SK-N-SH treated with all-trans-retinoic acid at 6 μM for 48 hours (cell line): ENCODE measurements at regions not wholly inside any gene's neighbourhood (a gene's known extent, or its start where the extent isn't known, plus 50 kb on each side); places are given as distances from the start of the nearest gene placed in this dataset.

Source experiments
- ATAC-seq: fragments of 200-7000 bp; cut with Tn5 transposase; 3 replicates; pipeline ENCODE4 v1.9.1; 2020; ENCODE audit warnings: mild to moderate bottlenecking, moderate library complexity
- BACH2 ChIP-seq: fragments of 250-450 bp; sonication (Bioruptor Pico); IDR thresholded peaks from 2 replicates; pipeline ENCODE4 v1.9.0; 2021; ENCODE audit warnings: mild to moderate bottlenecking, borderline replicate concordance
- CSDC2 ChIP-seq: fragments of 250-450 bp; sonication (Bioruptor Pico); IDR thresholded peaks from 2 replicates; pipeline ENCODE4 v1.5.0; 2020; ENCODE audit warnings: mild to moderate bottlenecking, moderate library complexity
- ESRRG ChIP-seq: fragments of 250-450 bp; sonication (Bioruptor Pico); IDR thresholded peaks from 2 replicates; pipeline ENCODE4 v1.6.1; 2021; ENCODE audit warnings: mild to moderate bottlenecking
- GLIS3 ChIP-seq: fragments of 250-450 bp; sonication (Bioruptor Pico); IDR thresholded peaks from 2 replicates; pipeline ENCODE4 v1.5.0; 2020; ENCODE audit warnings: mild to moderate bottlenecking, moderate library complexity
- ISL1 ChIP-seq: fragments of 250-450 bp; sonication (Bioruptor Pico); IDR thresholded peaks from 2 replicates; pipeline ENCODE4 v2.1.2; 2022; ENCODE audit warnings: mild to moderate bottlenecking, moderate library complexity
- OSR1 ChIP-seq: fragments of 250-450 bp; sonication (Bioruptor Pico); IDR thresholded peaks from 2 replicates; pipeline ENCODE4 v1.8.0; 2022; ENCODE audit warnings: moderate library complexity, mild to moderate bottlenecking, inconsistent platforms
- PPARA ChIP-seq: fragments of 250-450 bp; sonication (Bioruptor Pico); IDR thresholded peaks from 2 replicates; pipeline ENCODE4 v1.5.0; 2020; ENCODE audit warnings: mild to moderate bottlenecking, borderline replicate concordance
- RARB ChIP-seq: fragments of 250-450 bp; sonication (Bioruptor Pico); IDR thresholded peaks from 2 replicates; pipeline ENCODE4 v1.8.0; 2021; ENCODE audit warnings: mild to moderate bottlenecking, moderate library complexity
- SNAI2 ChIP-seq: fragments of 250-450 bp; sonication (Bioruptor Pico); IDR thresholded peaks from 2 replicates; pipeline ENCODE4 v1.5.0; 2020; ENCODE audit warnings: mild to moderate bottlenecking, moderate library complexity
- TCF4 ChIP-seq: fragments of 250-450 bp; sonication (Bioruptor Pico); IDR thresholded peaks from 2 replicates; pipeline ENCODE4 v1.8.0; 2021; ENCODE audit warnings: mild to moderate bottlenecking, moderate library complexity, borderline replicate concordance
- TOX ChIP-seq: fragments of 250-450 bp; sonication (Bioruptor Pico); IDR thresholded peaks from 2 replicates; pipeline ENCODE4 v1.8.0; 2021; ENCODE audit warnings: mild to moderate bottlenecking, moderate library complexity, borderline replicate concordance
- ZC3H10 ChIP-seq: fragments of 250-450 bp; sonication (Bioruptor Pico); IDR thresholded peaks from 2 replicates; pipeline ENCODE4 v1.5.1; 2021; ENCODE audit warnings: mild to moderate bottlenecking, moderate library complexity
- ZFP3 ChIP-seq: fragments of 250-450 bp; sonication (Bioruptor Pico); IDR thresholded peaks from 2 replicates; pipeline ENCODE4 v1.5.0; 2020; ENCODE audit warnings: mild to moderate bottlenecking, moderate library complexity
- ZFP30 ChIP-seq: fragments of 450-650 bp; formaldehyde crosslinking; IDR thresholded peaks from 2 replicates; pipeline ENCODE4 v1.5.0; 2022; ENCODE audit warnings: mild to moderate bottlenecking, moderate library complexity
- ZNF565 ChIP-seq: fragments of 450-650 bp; formaldehyde crosslinking; conservative IDR thresholded peaks from 2 replicates; pipeline ENCODE4 v1.5.0; 2020; ENCODE audit warnings: low read depth, mild to moderate bottlenecking, moderate library complexity
- ZNF70 ChIP-seq: fragments of 450-650 bp; formaldehyde crosslinking; IDR thresholded peaks from 2 replicates; pipeline ENCODE4 v1.5.0; 2020; ENCODE audit warnings: mild to moderate bottlenecking, moderate library complexity
- ZNF8 ChIP-seq: fragments of 450-650 bp; formaldehyde crosslinking; IDR thresholded peaks from 2 replicates; pipeline ENCODE4 v1.5.0; 2020; ENCODE audit warnings: mild to moderate bottlenecking, moderate library complexity
- TF ChIP-seq, protein P1 (sequence below): fragments of 250-450 bp; sonication (Bioruptor Pico); IDR thresholded peaks from 2 replicates; pipeline ENCODE4 v1.5.1; 2020; ENCODE audit warnings: low read depth, mild to moderate bottlenecking, moderate library complexity
- TF ChIP-seq, protein P2 (sequence below): fragments of 250-450 bp; sonication (Bioruptor Pico); IDR thresholded peaks from 2 replicates; pipeline ENCODE4 v1.5.1; 2021; ENCODE audit warnings: mild to moderate bottlenecking, moderate library complexity
- TF ChIP-seq, protein P3 (sequence below): fragments of 250-450 bp; sonication (Bioruptor Pico); IDR thresholded peaks from 2 replicates; pipeline ENCODE4 v1.8.0; 2021; ENCODE audit warnings: low read depth, mild to moderate bottlenecking, moderate library complexity, borderline replicate concordance
- TF ChIP-seq, protein P4 (sequence below): fragments of 250-450 bp; sonication (Bioruptor Pico); IDR thresholded peaks from 2 replicates; pipeline ENCODE4 v1.5.0; 2020; ENCODE audit warnings: mild to moderate bottlenecking, moderate library complexity
- TF ChIP-seq, protein P5 (sequence below): fragments of 250-450 bp; sonication (Bioruptor Pico); IDR thresholded peaks from 2 replicates; pipeline ENCODE4 v1.8.0; 2020; ENCODE audit warnings: mild to moderate bottlenecking, moderate library complexity, borderline replicate concordance

DNA sequence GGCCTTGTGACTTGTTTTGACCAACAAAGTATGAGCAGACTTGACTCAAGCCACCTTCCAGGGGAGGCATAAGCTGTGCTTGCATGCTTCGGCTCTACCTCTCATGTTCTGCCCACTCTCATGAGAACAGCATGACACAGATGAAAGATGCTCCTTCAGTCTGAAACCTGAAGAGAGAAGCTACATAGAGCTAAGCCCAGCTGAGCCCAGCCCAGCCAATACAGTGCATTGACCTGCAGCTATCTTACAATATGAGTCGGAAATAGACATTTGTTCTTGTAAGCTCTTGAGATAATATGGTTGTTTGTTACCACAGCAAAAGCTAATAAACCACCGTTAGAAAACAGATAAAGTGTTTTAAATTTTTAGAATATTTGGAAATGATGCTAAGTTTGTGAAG is 426.7 kb upstream of the PKDCC start:
- TF ChIP-seq ISL1 (CRISPR knock-in tag) (no peak), GLIS3 (CRISPR knock-in tag) (no peak), ZC3H10 (CRISPR knock-in tag) (no peak), BACH2 (CRISPR knock-in tag) (no peak), OSR1 (no peak), ZNF565 (no peak), SNAI2 (CRISPR knock-in tag) (no peak), ZFP30 (CRISPR knock-in tag) (no peak), PPARA (CRISPR knock-in tag) (no peak), TOX (CRISPR knock-in tag) (no peak), TCF4 (CRISPR knock-in tag) (no peak), ESRRG (no peak), ZNF70 (no peak)
- TF ChIP-seq, protein P1, sequence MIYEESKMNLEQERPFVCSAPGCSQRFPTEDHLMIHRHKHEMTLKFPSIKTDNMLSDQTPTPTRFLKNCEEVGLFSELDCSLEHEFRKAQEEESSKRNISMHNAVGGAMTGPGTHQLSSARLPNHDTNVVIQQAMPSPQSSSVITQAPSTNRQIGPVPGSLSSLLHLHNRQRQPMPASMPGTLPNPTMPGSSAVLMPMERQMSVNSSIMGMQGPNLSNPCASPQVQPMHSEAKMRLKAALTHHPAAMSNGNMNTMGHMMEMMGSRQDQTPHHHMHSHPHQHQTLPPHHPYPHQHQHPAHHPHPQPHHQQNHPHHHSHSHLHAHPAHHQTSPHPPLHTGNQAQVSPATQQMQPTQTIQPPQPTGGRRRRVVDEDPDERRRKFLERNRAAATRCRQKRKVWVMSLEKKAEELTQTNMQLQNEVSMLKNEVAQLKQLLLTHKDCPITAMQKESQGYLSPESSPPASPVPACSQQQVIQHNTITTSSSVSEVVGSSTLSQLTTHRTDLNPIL (CRISPR knock-in tag): no peak
- TF ChIP-seq, protein P2, sequence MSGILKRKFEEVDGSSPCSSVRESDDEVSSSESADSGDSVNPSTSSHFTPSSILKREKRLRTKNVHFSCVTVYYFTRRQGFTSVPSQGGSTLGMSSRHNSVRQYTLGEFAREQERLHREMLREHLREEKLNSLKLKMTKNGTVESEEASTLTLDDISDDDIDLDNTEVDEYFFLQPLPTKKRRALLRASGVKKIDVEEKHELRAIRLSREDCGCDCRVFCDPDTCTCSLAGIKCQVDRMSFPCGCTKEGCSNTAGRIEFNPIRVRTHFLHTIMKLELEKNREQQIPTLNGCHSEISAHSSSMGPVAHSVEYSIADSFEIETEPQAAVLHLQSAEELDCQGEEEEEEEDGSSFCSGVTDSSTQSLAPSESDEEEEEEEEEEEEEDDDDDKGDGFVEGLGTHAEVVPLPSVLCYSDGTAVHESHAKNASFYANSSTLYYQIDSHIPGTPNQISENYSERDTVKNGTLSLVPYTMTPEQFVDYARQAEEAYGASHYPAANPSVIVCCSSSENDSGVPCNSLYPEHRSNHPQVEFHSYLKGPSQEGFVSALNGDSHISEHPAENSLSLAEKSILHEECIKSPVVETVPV (CRISPR knock-in tag): no peak
- TF ChIP-seq, protein P3, sequence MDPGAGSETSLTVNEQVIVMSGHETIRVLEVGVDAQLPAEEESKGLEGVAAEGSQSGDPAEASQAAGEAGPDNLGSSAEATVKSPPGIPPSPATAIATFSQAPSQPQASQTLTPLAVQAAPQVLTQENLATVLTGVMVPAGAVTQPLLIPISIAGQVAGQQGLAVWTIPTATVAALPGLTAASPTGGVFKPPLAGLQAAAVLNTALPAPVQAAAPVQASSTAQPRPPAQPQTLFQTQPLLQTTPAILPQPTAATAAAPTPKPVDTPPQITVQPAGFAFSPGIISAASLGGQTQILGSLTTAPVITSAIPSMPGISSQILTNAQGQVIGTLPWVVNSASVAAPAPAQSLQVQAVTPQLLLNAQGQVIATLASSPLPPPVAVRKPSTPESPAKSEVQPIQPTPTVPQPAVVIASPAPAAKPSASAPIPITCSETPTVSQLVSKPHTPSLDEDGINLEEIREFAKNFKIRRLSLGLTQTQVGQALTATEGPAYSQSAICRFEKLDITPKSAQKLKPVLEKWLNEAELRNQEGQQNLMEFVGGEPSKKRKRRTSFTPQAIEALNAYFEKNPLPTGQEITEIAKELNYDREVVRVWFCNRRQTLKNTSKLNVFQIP (CRISPR knock-in tag): no peak
- TF ChIP-seq, protein P4, sequence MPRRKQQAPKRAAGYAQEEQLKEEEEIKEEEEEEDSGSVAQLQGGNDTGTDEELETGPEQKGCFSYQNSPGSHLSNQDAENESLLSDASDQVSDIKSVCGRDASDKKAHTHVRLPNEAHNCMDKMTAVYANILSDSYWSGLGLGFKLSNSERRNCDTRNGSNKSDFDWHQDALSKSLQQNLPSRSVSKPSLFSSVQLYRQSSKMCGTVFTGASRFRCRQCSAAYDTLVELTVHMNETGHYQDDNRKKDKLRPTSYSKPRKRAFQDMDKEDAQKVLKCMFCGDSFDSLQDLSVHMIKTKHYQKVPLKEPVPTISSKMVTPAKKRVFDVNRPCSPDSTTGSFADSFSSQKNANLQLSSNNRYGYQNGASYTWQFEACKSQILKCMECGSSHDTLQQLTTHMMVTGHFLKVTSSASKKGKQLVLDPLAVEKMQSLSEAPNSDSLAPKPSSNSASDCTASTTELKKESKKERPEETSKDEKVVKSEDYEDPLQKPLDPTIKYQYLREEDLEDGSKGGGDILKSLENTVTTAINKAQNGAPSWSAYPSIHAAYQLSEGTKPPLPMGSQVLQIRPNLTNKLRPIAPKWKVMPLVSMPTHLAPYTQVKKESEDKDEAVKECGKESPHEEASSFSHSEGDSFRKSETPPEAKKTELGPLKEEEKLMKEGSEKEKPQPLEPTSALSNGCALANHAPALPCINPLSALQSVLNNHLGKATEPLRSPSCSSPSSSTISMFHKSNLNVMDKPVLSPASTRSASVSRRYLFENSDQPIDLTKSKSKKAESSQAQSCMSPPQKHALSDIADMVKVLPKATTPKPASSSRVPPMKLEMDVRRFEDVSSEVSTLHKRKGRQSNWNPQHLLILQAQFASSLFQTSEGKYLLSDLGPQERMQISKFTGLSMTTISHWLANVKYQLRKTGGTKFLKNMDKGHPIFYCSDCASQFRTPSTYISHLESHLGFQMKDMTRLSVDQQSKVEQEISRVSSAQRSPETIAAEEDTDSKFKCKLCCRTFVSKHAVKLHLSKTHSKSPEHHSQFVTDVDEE (CRISPR knock-in tag): no peak
- TF ChIP-seq, all 23 proteins: peak for 0
- no peak for ATAC-seq

DNA sequence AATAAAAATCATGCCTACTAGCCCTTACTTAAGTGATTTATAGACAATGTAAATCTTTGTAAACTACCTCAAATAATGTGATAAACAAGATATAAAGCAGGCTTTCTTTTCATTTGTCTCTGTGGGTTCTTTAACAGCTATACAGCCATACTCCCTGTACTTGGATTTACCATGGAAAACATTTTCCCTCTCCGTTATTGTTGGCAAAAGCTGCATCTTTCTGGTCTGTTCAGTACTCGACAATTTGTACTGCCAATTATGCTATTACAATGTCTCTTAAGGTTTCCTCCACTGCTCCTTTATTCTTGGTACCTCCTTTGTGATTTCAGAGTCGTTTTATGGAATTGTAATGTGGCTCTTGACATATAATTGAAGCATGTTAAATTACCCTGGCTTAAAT is 426.3 kb upstream of the PKDCC start:
- TF ChIP-seq ZFP3 (CRISPR knock-in tag) (no peak), TOX (CRISPR knock-in tag) (no peak), SNAI2 (CRISPR knock-in tag) (no peak), ZFP30 (CRISPR knock-in tag) (no peak), ZNF8 (CRISPR knock-in tag) (no peak), CSDC2 (CRISPR knock-in tag) (no peak), RARB (CRISPR knock-in tag) (no peak), ZC3H10 (CRISPR knock-in tag) (no peak), PPARA (CRISPR knock-in tag) (no peak)
- TF ChIP-seq, protein P5, sequence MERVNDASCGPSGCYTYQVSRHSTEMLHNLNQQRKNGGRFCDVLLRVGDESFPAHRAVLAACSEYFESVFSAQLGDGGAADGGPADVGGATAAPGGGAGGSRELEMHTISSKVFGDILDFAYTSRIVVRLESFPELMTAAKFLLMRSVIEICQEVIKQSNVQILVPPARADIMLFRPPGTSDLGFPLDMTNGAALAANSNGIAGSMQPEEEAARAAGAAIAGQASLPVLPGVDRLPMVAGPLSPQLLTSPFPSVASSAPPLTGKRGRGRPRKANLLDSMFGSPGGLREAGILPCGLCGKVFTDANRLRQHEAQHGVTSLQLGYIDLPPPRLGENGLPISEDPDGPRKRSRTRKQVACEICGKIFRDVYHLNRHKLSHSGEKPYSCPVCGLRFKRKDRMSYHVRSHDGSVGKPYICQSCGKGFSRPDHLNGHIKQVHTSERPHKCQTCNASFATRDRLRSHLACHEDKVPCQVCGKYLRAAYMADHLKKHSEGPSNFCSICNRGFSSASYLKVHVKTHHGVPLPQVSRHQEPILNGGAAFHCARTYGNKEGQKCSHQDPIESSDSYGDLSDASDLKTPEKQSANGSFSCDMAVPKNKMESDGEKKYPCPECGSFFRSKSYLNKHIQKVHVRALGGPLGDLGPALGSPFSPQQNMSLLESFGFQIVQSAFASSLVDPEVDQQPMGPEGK (CRISPR knock-in tag): no peak
- TF ChIP-seq, protein P1 (CRISPR knock-in tag): no peak
- no peak for ATAC-seq
